Uterus (tissue), 3 donors: ENCODE measurements at regions not wholly inside any gene's neighbourhood (a gene's known extent, or its start where the extent isn't known, plus 50 kb on each side); places are given as distances from the start of the nearest gene placed in this dataset.

Experiments
- DNase-seq, 2 donors: peaks; one replicate each; pipeline ENCODE4 v3.0.0-alpha.2; 2019 to 2020
- H3K27ac ChIP-seq, 2 donors: fragments of 200-600 bp; sonication (generic); 1 replicate in 1 of 2; 2 replicates in 1 of 2; pipeline ENCODE4 v1.5.1; 2016 to 2018
- H3K27me3 ChIP-seq, 2 donors: fragments of 200-600 bp; sonication (generic); one replicate each; pipeline ENCODE4 v1.5.1; 2018 to 2019; ENCODE audit warnings: control low read depth in 1 of 2
- H3K36me3 ChIP-seq, 2 donors: fragments of 200-600 bp; sonication (generic); one replicate each; pipeline ENCODE4 v1.5.1; 2019; ENCODE audit warnings: control low read depth in 1 of 2
- H3K4me1 ChIP-seq, 2 donors: fragments of 200-600 bp; sonication (generic); one replicate each; pipeline ENCODE4 v1.5.1; 2018 to 2019; ENCODE audit warnings: control low read depth in 1 of 2
- H3K4me3 ChIP-seq, 2 donors: fragments of 200-600 bp; sonication (generic); 1 replicate in 1 of 2; 2 replicates in 1 of 2; pipeline ENCODE4 v1.5.1; 2018 to 2019; ENCODE audit warnings: mild to moderate bottlenecking in 1 of 2
- H3K9me3 ChIP-seq, 2 donors: fragments of 200-600 bp; sonication (generic); one replicate each; pipeline ENCODE4 v1.5.1; 2019; ENCODE audit warnings: control low read depth in 1 of 2
- POLR2A ChIP-seq, 2 donors: fragments of 450-650 bp; IDR thresholded peaks; one replicate each; pipeline ENCODE4 v1.6.1; 2016; ENCODE audit warnings: antibody characterized with exemption in 2 of 2, mild to moderate bottlenecking in 1 of 2, moderate library complexity in 1 of 2
- intact Hi-C: fragments of 100-400 bp; cut with DNase I; formaldehyde crosslinking; loops from one replicate; pipeline ENCODE4 v1.15.1; 2023; ENCODE audit warnings: low total_unique reads
- TF ChIP-seq, protein P1 (sequence below), 4 experiments: fragments of 200-600 bp in 2 of 4; fragments of 450-650 bp in 2 of 4; sonication (generic) in 2 of 4; IDR thresholded peaks; one replicate each; pipeline ENCODE4 v1.5.1; 2016 to 2019; ENCODE audit warnings: antibody characterized with exemption in 4 of 4, mild to moderate bottlenecking in 2 of 4, moderate library complexity in 1 of 4
- donor health status: DM: yes; HTN: yes; CAD: no.

DNA sequence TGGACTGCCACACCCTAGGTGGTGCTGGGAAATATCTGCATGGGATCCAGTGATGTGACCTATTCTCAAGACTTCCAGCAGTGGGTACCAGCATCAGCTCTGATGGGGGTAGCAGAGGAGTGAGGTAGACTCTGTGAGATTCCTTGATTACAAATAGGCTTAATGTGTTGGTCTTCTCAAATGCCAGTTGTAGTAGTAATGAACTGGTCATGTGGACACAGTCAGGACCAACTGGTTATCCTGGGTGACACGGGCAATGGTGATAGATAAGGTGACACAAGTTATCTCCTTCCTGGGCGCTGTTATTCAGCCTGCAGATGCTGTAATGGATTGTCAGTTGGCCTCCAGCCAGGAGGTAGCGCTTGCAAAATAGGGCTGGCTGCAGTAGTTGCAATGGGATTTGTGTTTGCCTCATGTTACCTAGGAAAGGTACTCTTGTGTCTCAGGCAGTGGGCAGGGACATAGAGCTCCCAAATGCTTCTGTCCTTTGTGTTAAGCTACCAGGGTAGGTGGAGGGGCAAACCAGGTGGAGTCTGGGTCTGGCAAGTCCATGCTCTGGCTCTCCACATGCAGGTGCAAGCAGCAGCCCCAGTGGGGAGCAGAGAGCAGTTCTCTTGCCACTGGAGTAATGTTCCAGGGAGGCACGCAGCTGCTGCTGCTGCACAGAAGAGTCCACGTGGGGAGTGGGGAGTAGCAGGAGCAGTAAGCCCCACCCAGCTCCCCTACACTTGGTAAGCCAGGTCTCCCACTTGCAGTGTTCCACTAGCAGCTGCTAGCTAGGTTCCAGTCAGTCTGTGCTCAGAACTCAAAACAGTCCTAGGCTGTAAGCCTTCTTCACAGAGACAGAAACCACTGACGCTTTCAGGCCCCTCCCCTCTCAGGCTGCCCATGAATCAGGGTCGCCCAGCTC lies 505.4 kb upstream of the DDX18 start:
- no peaks in the 10 kb centered on the region for H3K27me3 ChIP-seq
- no peaks in the 10 kb centered on the region for H3K4me1 ChIP-seq
- intact Hi-C loops = no loop called here
- no peak for DNase-seq
- no peak for TF ChIP-seq POLR2A (IDR thresholded peaks at IDR 0.05)
- H3K9me3 ChIP-seq = no peaks in the 10 kb centered on the region
- H3K27ac ChIP-seq = no peak overlapping the region
- no peaks in the 10 kb centered on the region for H3K36me3 ChIP-seq
- H3K4me3 ChIP-seq = no peak overlapping the region

DNA sequence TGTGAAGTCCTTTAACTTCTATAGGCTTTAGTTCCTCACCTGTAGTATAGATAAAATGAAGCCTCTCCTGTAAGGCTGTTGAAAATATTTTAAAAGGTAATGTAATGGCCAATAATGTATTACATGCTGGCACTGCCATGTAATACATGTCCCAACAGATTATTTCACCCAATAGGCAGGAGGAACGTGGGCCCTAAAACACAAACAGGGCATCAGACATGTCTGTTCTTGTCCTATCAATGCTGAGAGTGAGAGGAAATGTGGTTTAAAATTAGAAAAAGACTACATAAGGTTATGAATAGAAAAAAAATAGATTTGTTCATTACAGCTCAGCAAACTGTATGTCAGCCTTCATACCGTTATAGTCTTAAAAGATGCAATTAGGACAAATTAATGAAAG lies 492.7 kb upstream of the DDX18 start:
- intact Hi-C loops = no loop called here
- DNase-seq = no peak
- TF ChIP-seq, protein P1, sequence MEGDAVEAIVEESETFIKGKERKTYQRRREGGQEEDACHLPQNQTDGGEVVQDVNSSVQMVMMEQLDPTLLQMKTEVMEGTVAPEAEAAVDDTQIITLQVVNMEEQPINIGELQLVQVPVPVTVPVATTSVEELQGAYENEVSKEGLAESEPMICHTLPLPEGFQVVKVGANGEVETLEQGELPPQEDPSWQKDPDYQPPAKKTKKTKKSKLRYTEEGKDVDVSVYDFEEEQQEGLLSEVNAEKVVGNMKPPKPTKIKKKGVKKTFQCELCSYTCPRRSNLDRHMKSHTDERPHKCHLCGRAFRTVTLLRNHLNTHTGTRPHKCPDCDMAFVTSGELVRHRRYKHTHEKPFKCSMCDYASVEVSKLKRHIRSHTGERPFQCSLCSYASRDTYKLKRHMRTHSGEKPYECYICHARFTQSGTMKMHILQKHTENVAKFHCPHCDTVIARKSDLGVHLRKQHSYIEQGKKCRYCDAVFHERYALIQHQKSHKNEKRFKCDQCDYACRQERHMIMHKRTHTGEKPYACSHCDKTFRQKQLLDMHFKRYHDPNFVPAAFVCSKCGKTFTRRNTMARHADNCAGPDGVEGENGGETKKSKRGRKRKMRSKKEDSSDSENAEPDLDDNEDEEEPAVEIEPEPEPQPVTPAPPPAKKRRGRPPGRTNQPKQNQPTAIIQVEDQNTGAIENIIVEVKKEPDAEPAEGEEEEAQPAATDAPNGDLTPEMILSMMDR (IDR thresholded peaks at IDR 0.05) = no peak
- TF ChIP-seq POLR2A (IDR thresholded peaks at IDR 0.05) = no peak
- Histone ChIP-seq H3K4me1 (no peaks in the 10 kb centered on the region), H3K4me3 (no peak overlapping the region), H3K27me3 (no peaks in the 10 kb centered on the region), H3K36me3 (no peaks in the 10 kb centered on the region), H3K9me3 (no peaks in the 10 kb centered on the region), H3K27ac (no peak overlapping the region)

DNA sequence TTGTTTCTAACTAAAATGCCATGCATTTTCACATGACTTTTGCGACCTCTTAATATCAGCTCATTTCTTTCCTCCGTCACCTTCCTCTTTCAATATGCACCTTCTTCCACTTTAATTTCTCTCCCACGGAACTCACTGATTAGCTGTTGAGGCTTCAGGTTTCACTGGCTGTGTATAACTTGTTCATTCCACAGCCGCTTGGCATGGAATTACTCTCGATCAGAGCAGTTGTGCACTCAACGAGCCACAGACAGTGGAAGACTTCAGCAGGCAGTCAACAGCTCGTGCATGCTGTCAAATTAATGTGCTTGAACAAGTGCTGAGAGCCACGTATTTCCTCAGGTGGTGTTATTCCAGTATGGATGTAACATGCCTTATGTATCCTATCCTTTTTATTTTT lies 491.2 kb upstream of the DDX18 start:
- intact Hi-C loops = no loop called here
- H3K4me1 ChIP-seq = no peaks in the 10 kb centered on the region
- H3K9me3 ChIP-seq = no peaks in the 10 kb centered on the region
- TF ChIP-seq, protein P1 (IDR thresholded peaks at IDR 0.05) = no peak
- no peak for TF ChIP-seq POLR2A (IDR thresholded peaks at IDR 0.05)
- DNase-seq = no peak
- no peaks in the 10 kb centered on the region for H3K36me3 ChIP-seq
- H3K27ac ChIP-seq = no peak overlapping the region
- no peaks in the 10 kb centered on the region for H3K27me3 ChIP-seq
- no peak overlapping the region for H3K4me3 ChIP-seq

DNA sequence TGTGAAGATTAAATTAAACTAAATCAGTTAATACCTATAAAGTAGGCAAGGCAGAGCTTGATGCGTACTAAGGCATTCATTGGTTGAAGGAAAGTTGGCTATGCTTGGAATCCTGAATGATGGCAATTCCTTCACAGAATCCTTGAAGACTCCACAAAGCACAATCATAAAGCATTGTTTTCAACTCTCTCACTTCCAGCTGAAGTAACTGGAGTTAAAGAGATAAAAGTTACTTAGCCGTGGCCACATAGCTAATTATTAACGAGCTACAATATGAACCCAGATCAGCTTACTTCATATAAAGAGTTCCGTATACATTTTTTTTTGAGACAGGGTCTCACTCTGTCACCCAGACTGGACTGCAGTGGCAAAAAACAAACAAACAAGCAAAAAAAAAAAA lies 483.9 kb upstream of the DDX18 start:
- DNase-seq = no peak
- no peaks in the 10 kb centered on the region for H3K36me3 ChIP-seq
- no peaks in the 10 kb centered on the region for H3K9me3 ChIP-seq
- H3K4me3 ChIP-seq = no peak overlapping the region
- TF ChIP-seq, protein P1 (IDR thresholded peaks at IDR 0.05) = no peak
- no peak for TF ChIP-seq POLR2A (IDR thresholded peaks at IDR 0.05)
- intact Hi-C loops = no loop called here
- no peaks in the 10 kb centered on the region for H3K4me1 ChIP-seq
- H3K27ac ChIP-seq = no peak overlapping the region
- no peaks in the 10 kb centered on the region for H3K27me3 ChIP-seq

- Histone ChIP-seq H3K4me1 (no peaks in the 10 kb centered on the region), H3K27me3 (no peaks in the 10 kb centered on the region), H3K9me3 (no peaks in the 10 kb centered on the region), H3K36me3 (no peaks in the 10 kb centered on the region), H3K4me3 (no peak overlapping the region), H3K27ac (no peak overlapping the region)
- no peak for DNase-seq
- intact Hi-C loops = no loop called here
- TF ChIP-seq, protein P1 (IDR thresholded peaks at IDR 0.05) = no peak
- no peak for TF ChIP-seq POLR2A (IDR thresholded peaks at IDR 0.05)
Measured at GRCh38 chr2:117335967-117336366, 478.5 kb upstream of the DDX18 start.
